GM12872 (cell line): ENCODE measurements at regions not wholly inside any gene's neighbourhood (a gene's known extent, or its start where the extent isn't known, plus 50 kb on each side); places are given as distances from the start of the nearest gene placed in this dataset.

Source experiments
- TF ChIP-seq, protein P1 (sequence below): IDR thresholded peaks from 3 replicates; pipeline ENCODE4 v1.5.1; 2011; ENCODE audit warnings: low read depth, mild to moderate bottlenecking, low read length, moderate library complexity; ENCODE audit not compliant: insufficient read depth

GRCh38 chr16:63169100-63169499, 1132.9 kb upstream of the CDH8 start:
- TF ChIP-seq, protein P1, sequence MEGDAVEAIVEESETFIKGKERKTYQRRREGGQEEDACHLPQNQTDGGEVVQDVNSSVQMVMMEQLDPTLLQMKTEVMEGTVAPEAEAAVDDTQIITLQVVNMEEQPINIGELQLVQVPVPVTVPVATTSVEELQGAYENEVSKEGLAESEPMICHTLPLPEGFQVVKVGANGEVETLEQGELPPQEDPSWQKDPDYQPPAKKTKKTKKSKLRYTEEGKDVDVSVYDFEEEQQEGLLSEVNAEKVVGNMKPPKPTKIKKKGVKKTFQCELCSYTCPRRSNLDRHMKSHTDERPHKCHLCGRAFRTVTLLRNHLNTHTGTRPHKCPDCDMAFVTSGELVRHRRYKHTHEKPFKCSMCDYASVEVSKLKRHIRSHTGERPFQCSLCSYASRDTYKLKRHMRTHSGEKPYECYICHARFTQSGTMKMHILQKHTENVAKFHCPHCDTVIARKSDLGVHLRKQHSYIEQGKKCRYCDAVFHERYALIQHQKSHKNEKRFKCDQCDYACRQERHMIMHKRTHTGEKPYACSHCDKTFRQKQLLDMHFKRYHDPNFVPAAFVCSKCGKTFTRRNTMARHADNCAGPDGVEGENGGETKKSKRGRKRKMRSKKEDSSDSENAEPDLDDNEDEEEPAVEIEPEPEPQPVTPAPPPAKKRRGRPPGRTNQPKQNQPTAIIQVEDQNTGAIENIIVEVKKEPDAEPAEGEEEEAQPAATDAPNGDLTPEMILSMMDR = no peak

GRCh38 chr16:63157818-63158217, 1121.6 kb upstream of the CDH8 start:
- TF ChIP-seq, protein P1 = no peak

DNA sequence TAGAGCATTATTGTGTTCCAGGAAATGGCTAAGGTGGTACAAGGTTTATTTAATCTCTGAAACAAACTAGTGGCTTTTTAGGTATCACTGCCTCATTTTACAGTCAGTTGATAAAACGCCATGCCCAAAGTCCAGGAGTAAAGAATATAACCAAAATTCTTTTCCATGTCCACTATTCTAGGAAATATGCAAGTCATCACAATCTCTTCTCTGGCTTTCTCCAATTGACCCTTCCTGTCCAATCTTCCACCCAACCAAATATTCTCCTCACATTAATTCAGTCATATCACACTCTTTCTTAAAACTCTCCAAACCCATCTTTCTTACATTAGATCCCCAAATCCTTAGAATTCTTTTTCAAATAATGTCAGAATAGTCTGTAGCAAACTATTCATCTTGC, 1110.0 kb upstream of the CDH8 start:
- TF ChIP-seq, protein P1 = no peak

GRCh38 chr16:63145411-63145810, 1109.2 kb upstream of the CDH8 start:
- TF ChIP-seq, protein P1 = no peak

- TF ChIP-seq, protein P1 = no peak
These were observed 1098.8 kb upstream of the CDH8 start for GRCh38 chr16:63135069-63135468.

GRCh38 chr16:63131503-63131902, 1095.3 kb upstream of the CDH8 start:
- TF ChIP-seq, protein P1 = no peak

DNA sequence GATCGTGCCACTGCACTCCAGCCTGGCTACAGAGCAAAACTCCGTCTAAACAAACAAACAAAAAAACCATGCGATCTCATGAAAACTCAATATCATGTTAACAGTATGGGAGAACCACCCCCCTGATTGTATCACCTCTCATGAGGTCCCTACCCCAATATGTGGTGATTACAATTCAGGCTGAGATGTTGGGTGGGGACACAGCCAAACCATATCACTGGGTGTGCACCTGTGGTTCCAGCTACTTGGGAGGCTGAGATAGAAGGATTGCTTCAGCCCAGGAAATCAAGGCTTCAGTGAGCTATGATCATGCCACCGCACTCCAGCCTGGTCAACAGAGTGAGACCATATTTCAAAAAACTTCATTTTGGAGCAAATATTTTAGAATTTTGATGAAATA, 1094.7 kb upstream of the CDH8 start:
- TF ChIP-seq, protein P1 = no peak
